HG03108 (cell line): ENCODE measurements at regions not wholly inside any gene's neighbourhood (a gene's known extent, or its start where the extent isn't known, plus 50 kb on each side); places are given as distances from the start of the nearest gene placed in this dataset.
"Not testable (repeated sequence)": the region's sequence is repeated elsewhere in the genome, so short reads cannot be mapped to it uniquely, and the experiment has no call there.

Experiments
- ATAC-seq: cut with Tn5 transposase; IDR thresholded peaks from one replicate; pipeline ENCODE4 v1.9.1; 2021; ENCODE audit warnings: moderate library complexity; ENCODE audit not compliant: unreplicated experiment

DNA sequence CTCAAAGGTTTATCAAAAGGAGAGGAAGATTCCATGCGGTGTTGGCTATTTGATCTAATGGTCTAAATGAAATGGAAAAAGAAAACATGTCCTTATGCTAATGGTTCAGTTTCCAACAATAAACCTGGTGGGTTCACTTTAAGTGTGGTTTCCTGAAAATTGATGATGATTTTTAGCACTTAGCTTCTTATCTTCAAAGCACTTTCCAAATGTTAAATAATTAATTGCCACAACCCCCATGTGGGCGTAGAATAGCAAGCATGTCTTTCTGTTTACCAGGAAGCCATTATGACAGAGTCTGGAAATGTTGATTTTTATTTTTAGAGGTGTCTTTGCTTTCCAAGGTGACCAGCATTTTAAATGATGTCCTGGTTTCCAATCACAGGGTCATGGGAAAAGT, 134.8 kb upstream of the SLC4A4 start:
- ATAC-seq = no peak

- no peak for ATAC-seq
Observed at GRCh38 chr4:71206763-71207162, 132.1 kb upstream of the SLC4A4 start.

GRCh38 chr4:71209161-71209560, 129.7 kb upstream of the SLC4A4 start:
- ATAC-seq = no peak

DNA sequence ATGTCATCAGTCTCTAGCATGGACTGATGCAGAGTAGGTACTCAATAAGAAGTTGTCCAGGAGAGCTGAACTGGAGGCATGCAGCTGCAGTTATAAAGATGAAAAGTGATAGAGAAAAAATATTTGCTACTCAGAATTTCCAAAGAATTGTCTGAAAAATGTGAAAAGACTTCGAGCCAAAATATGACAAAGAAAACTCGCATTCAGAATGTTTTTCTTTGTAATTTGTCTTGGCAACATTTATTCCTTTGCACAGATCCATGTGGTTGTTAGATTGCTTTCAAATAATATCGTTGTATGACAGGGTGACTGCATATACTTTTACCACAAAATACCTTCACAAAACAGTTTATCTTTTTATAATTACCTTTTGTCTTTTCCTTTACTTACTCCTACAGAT, 128.0 kb upstream of the SLC4A4 start:
- ATAC-seq = no peak

- ATAC-seq = no peak
Observed at GRCh38 chr4:71211748-71212147, 127.1 kb upstream of the SLC4A4 start.

DNA sequence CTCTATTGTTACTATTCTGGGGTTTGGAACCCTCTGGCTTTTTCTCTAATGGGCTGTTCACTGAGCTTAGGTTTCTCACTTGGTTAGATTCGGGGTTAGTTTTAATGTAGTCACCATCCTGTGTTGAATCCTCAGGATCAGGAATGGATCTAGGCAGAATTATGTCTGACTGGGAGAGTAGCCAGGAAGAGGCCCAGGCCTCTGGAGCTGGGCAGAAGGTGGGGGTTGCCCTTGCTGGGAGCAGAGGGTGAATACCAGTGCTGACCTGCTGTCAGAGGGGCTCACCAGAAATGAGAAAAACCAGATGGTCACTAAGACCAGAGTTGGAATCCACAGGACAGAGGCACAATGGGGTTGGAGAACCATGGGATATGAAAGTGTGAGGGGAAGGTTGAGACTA, 126.6 kb upstream of the SLC4A4 start:
- ATAC-seq = no peak

DNA sequence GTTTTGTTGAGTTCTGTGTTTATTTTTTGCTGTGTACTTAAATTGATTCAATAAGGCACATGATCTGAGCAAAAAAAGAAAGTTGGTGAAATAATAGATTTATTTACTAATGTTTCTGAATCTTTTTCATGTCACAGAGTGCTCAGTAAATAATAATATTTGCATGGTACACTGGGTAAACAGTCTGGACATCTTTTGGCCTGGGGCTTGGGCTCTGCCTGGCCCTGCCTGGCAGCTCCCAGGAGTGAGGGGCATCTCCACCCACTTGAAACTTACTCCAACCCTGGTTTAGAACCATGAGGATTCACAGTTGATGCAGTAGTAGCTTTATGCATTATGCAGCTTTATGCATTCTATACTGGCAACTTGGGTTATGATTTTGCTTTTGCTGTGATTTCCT, 124.2 kb upstream of the SLC4A4 start:
- no peak for ATAC-seq

DNA sequence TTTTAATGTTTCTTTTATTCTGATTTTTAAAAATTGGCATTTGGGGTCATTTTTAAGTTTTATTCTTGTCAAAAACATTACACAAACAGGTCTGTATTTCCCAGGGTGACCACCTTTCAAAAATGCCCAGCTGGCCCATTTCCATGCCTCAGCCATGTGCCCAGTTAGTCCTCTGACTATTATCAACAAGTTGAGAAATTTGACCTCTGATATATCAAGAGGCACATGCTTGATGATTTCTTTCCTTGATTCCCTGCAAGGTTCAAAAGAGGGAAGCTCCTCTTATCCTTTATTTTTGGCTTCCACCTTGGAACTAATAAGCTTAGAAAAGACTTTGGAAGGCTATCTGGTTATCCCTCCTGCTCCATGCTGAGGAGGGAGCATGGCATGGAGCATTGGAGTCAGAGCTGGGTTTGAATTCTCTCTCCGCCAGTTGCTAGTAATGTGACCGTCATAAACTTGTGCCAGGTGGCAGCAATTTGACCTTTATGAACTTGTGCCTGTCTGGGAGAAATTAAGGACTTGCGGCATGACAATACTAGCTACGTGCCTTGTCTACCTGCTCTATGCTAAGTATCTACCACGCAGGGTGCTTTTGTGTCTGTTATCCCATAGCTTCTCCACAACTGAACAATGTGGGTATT, 122.4 kb upstream of the SLC4A4 start:
- ATAC-seq = no peak

DNA sequence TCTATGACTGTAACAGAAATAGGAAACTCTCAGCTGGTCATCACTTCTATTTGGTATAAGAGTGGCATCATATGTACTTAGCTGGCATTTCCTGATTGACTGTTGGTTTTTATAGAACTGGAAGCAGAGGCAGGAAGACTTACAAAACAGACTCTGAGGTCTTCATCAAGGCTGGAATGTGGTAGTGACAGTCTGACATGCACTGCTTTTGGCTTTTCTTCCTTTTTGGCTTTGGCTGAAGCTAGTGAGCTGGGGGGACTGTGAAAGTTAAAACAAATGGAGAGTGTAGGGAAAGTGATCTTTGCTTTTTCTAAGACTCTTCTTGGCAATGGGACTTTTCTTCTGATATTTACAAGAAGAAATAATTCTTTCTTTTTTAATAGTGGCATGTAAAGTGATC, 121.1 kb upstream of the SLC4A4 start:
- ATAC-seq = no peak

DNA sequence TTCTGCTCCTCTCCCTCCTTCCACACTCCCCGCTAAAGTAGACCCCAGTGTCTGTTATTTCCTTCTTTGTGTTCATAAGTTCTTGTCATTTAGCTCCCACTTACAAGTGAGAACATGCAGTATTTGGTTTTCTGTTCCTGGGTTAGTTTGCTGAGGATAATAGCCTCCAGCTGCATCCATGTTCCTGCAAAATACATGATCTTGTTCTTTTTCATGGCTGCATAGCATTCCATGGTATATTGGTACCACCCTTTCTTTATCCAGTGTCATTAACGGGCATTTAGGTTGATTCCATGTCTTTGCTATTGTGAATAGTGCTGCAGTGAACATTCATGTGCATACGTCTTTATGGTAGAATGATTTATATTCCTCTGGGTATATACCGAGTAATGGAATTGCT, 118.0 kb upstream of the SLC4A4 start:
- ATAC-seq = not testable (repeated sequence)

- ATAC-seq = no peak
Observed at GRCh38 chr4:71221510-71222466, 117.0 kb upstream of the SLC4A4 start.

DNA sequence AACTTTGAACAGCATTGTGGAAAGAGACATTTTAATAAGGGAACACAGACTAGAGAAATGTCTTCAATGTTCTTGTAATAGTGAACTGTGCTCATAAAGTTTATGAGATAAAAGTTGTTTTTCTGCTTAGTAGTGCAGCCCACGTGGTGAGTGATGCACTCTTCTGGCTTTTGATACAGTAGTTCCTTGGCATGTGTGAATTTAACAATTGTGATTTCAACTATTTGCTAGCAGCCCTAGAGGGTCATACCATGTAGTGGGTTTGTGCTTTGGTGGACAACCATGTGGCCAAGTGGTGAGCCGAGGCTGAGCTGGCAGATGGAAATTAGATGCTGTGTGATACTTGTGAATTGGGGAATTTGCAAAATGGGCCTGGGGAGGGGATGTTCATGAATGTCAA, 116.2 kb upstream of the SLC4A4 start:
- ATAC-seq = no peak

DNA sequence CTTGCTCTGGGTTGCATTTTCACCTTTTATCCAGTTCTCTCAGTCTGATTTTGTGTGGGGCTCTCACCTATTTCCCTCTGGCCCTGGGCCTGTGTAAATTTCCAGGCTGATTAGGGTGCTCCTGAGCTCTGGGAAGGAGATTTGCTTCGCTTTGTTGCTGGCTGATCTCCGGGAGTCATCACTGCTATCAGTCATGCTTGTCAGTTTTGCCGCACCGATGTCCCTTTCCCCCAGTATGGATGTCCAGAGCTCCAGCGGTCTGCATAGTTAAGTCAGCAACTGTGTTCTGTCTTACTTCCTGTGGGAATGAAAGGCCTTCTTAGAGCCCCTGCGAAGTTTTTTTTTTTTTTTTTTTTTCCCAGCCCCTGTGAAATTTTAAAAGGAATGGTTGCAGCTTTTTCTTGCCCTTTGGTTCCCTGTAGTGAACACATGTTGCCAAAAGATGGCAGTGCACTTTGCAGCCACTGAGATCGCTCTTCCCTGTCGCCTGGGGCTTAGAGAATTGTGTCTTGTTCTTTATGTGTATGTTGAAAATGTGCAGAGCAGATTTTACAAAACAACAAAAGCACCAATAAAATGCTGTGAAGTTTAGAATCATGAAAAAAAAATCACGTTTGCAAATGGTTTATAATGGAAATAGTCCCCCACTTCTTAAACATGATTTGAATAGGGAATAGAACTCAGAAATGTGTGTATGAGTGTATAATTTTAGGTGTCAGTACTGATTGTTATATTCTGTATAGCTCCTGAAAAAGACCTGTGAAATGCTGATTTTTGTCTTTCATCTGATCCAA, 109.1 kb upstream of the SLC4A4 start:
- ATAC-seq = no peak

DNA sequence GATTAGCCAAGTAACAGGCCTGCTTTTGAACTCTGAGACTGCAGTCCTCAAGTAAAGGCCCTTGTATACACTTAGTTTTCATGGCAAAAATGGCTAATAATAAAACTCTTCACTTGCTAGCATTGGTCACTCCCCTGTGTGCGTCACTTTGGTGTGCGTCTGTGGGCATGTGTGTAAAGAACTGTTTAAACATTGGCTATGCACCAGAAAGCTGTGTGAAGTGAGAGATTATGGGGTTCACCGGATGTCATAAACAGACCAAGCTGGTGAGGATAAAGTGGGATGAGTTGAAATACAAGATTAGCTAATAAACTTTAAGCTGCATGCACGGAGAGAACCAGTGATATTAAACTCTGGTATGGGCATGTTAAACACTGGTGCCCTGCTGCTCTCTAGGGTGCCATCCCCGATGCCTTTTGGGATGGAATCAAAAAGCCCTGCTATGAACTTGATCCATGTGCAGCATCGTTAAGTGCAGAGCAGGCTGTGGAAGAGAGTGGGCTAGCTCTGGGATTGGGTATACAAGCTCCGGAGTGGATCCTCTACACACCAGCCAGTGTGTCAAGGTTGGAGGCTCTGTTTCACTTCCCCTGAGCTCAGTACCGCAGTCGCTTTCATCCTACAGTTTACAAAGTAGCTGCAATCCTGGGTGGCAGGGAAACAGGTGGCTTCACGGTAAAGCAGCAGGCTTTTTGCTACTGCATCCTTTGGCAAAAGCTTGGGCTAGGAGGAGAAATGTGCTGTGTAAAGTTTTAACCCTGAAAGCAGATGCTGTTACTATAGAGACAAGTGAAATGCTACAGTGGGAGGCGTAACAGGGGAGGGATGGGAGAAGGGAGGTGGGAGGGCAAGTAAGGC, 108.3 kb upstream of the SLC4A4 start:
- ATAC-seq = no peak

GRCh38 chr4:71231129-71232055, 107.4 kb upstream of the SLC4A4 start:
- ATAC-seq = no peak

DNA sequence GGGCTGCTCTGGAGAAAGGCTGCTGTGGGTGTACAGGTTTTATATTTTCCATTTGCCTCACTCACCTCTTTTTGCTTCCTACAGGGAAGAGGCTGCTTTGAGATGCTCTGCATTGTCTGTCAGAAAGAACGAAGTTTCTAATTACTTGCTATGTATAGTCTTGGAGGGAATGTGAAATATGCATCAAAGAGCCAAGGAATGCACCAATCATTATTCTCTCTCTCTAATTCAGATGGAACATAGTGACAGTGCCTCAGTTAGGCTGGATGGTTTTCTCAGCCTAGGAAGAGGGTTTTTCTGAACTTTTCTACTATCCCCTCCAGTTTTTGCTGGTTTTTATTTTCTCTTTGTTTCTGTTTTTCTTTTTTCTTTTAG, 106.8 kb upstream of the SLC4A4 start:
- no peak for ATAC-seq

DNA sequence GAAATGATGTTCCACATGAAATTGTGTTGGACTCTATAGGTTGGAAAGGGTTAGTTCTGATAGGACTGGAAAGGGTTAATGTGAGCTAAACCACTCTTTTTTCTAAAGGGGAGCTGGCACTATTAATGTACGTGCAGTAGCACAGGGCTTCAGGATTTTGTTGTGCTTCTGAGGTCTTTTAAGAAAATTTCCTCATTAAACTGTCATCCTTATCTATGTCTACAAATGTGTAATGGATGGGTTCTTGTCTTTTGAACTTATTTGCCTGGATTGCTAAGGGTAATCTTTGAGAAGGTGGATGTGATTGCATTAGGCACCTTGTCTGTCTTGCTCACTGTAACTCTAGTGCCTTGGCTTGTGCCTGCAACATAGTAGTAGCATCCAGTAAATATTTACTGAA, 106.0 kb upstream of the SLC4A4 start:
- ATAC-seq = no peak

GRCh38 chr4:71235311-71236201, 103.3 kb upstream of the SLC4A4 start:
- ATAC-seq = no peak

- no peak for ATAC-seq
Observed at GRCh38 chr4:71236226-71236625, 102.6 kb upstream of the SLC4A4 start.
